ENCODE measurements at regions not wholly inside any gene's neighbourhood (a gene's known extent, or its start where the extent isn't known, plus 50 kb on each side); places are given as distances from the start of the nearest gene placed in this dataset.

DNA sequence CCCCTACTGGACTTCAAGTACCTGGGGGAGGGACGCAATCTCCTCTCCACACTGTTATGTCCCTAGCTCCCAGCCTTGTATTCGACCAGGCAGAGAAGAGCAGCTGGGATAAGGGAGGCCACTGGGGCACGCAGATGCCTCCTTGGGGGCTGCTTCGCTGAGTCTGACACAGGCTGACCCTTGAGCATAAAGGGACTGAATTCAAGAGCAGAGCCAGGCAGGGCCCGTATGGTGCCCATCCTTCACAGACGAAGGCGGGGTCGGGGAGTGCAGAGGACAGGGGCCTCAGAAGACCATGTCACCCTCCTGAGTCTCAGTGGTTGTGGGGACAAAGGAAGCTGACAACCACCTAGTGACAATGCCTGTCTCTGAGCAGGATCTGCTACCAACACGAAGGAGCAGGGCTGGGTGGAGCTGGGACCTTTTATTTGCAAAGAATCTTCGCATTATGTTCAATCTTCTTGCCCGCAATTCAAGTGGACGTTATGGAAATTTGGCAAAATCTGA is 124.6 kb downstream of the TUBA3C start:
- Histone ChIP-seq H3K9me3 (ENCODE audit: control insufficient read depth, low read length) (peaks cover 64% of the 10 kb centered on the region), H3K4me3 (ENCODE audit: low read length) (no peak overlapping the region), H3K27me3 (ENCODE audit: control insufficient read depth, insufficient read depth, low read length, poor library complexity, severe bottlenecking) (no peaks in the 10 kb centered on the region), H3K36me3 (ENCODE audit: control insufficient read depth, insufficient read depth, low read length) (no peaks in the 10 kb centered on the region), H3K9ac (ENCODE audit: extremely low read depth, low read length, poor library complexity, severe bottlenecking) (no peak overlapping the region), H3K4me1 (ENCODE audit: control insufficient read depth, insufficient read depth, low read length) (no peaks in the 10 kb centered on the region), H3K27ac (ENCODE audit: low read depth, low read length) (no peak overlapping the region)
- no peak for DNase-seq
- TF ChIP-seq, protein P1, sequence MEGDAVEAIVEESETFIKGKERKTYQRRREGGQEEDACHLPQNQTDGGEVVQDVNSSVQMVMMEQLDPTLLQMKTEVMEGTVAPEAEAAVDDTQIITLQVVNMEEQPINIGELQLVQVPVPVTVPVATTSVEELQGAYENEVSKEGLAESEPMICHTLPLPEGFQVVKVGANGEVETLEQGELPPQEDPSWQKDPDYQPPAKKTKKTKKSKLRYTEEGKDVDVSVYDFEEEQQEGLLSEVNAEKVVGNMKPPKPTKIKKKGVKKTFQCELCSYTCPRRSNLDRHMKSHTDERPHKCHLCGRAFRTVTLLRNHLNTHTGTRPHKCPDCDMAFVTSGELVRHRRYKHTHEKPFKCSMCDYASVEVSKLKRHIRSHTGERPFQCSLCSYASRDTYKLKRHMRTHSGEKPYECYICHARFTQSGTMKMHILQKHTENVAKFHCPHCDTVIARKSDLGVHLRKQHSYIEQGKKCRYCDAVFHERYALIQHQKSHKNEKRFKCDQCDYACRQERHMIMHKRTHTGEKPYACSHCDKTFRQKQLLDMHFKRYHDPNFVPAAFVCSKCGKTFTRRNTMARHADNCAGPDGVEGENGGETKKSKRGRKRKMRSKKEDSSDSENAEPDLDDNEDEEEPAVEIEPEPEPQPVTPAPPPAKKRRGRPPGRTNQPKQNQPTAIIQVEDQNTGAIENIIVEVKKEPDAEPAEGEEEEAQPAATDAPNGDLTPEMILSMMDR (conservative IDR thresholded peaks at IDR 0.05) = no peak
- no peaks in the 10 kb centered on the region for H3K27me3 Mint-ChIP-seq (ENCODE audit: insufficient read depth)
- peaks cover 98% of the 10 kb centered on the region for H3K9me3 Mint-ChIP-seq
- H3K27ac Mint-ChIP-seq = no peak overlapping the region
- 71 to 72% methylated on average over 9 to 12 of the region's 12 CpGs for WGBS, 2 experiments (ENCODE audit: insufficient coverage in 1 of 2, insufficient read length in 1 of 2)
- H3K4me1 Mint-ChIP-seq = no peaks in the 10 kb centered on the region
- no peak overlapping the region for H3K4me3 Mint-ChIP-seq
- H3K36me3 Mint-ChIP-seq (ENCODE audit: low read depth) = peaks cover 5% of the 10 kb centered on the region

DNA sequence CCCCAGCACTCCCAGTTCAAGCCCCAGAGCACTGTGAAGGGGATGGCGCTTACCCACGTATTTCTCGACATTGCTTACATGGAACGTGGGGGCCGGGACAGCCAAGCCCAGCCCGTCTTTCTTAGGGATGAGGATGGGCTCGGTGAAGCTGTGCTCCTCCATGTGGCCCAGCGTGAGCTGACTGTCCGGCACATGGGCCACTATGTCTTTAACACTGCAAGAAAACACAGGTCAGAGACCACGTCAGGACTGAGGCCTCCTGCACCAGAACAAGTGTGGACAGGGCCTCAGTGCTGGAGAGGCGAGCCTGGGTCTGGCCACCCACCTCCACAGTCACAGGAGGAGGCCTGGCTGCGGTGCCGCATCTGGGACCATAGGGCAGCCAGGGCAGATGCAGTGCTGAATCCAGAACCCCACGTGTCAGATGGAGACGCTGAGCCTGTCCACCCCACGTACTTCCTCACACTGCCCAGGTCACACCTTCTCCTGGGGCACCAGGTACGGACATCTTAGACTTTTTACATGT is 125.2 kb downstream of the TUBA3C start:
- Mint-ChIP-seq H3K4me1 (no peaks in the 10 kb centered on the region), H3K27ac (no peak overlapping the region), H3K27me3 (ENCODE audit: insufficient read depth) (no peaks in the 10 kb centered on the region), H3K9me3 (peaks cover 98% of the 10 kb centered on the region), H3K4me3 (no peak overlapping the region), H3K36me3 (ENCODE audit: low read depth) (peaks cover 7% of the 10 kb centered on the region)
- peaks cover 64% of the 10 kb centered on the region for H3K9me3 ChIP-seq (ENCODE audit: control insufficient read depth, low read length)
- H3K36me3 ChIP-seq (ENCODE audit: control insufficient read depth, insufficient read depth, low read length) = no peaks in the 10 kb centered on the region
- 86 to 89% methylated on average over 11 to 17 of the region's 17 CpGs for WGBS, 2 experiments (ENCODE audit: insufficient coverage in 1 of 2, insufficient read length in 1 of 2)
- no peak overlapping the region for H3K9ac ChIP-seq (ENCODE audit: extremely low read depth, low read length, poor library complexity, severe bottlenecking)
- TF ChIP-seq, protein P1 (conservative IDR thresholded peaks at IDR 0.05) = no peak
- H3K27me3 ChIP-seq (ENCODE audit: control insufficient read depth, insufficient read depth, low read length, poor library complexity, severe bottlenecking) = no peaks in the 10 kb centered on the region
- H3K27ac ChIP-seq (ENCODE audit: low read depth, low read length) = no peak overlapping the region
- H3K4me3 ChIP-seq (ENCODE audit: low read length) = no peak overlapping the region
- DNase-seq = no peak
- no peaks in the 10 kb centered on the region for H3K4me1 ChIP-seq (ENCODE audit: control insufficient read depth, insufficient read depth, low read length)

DNA sequence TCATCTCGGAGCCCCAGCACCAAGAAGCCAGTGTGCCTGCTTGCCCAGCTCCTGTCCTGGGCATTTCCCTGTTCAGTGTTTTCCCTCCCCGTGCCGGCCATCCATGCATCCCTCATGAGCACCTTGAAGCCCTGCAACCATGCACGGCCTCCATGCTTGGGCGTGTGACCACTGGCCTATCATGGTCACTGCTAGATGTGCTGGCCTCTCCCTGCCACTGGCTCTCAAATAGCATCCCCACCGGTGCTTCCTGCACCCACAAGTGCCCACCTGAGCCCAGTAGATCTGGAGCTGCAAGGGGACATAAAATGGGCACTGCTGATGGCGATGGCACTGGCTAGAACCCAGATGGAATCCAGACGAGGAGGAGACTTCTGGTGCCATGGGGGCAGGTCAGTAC is 126.0 kb downstream of the TUBA3C start:
- peaks cover 98% of the 10 kb centered on the region for H3K9me3 Mint-ChIP-seq
- H3K36me3 ChIP-seq (ENCODE audit: control insufficient read depth, insufficient read depth, low read length) = no peaks in the 10 kb centered on the region
- no peak overlapping the region for H3K4me3 Mint-ChIP-seq
- TF ChIP-seq, protein P1 (conservative IDR thresholded peaks at IDR 0.05) = no peak
- H3K4me3 ChIP-seq (ENCODE audit: low read length) = no peak overlapping the region
- H3K4me1 ChIP-seq (ENCODE audit: control insufficient read depth, insufficient read depth, low read length) = no peaks in the 10 kb centered on the region
- no peak for DNase-seq
- no peak overlapping the region for H3K27ac Mint-ChIP-seq
- H3K9me3 ChIP-seq (ENCODE audit: control insufficient read depth, low read length) = peaks cover 66% of the 10 kb centered on the region
- 78 to 84% methylated on average over 7 to 8 of the region's 8 CpGs for WGBS, 2 experiments (ENCODE audit: insufficient coverage in 1 of 2, insufficient read length in 1 of 2)
- H3K27ac ChIP-seq (ENCODE audit: low read depth, low read length) = no peak overlapping the region
- peaks cover 7% of the 10 kb centered on the region for H3K36me3 Mint-ChIP-seq (ENCODE audit: low read depth)
- H3K4me1 Mint-ChIP-seq = no peaks in the 10 kb centered on the region
- H3K27me3 ChIP-seq (ENCODE audit: control insufficient read depth, insufficient read depth, low read length, poor library complexity, severe bottlenecking) = no peaks in the 10 kb centered on the region
- H3K9ac ChIP-seq (ENCODE audit: extremely low read depth, low read length, poor library complexity, severe bottlenecking) = no peak overlapping the region
- H3K27me3 Mint-ChIP-seq (ENCODE audit: insufficient read depth) = no peaks in the 10 kb centered on the region
